ENCODE measurements at regions not wholly inside any gene's neighbourhood (a gene's known extent, or its start where the extent isn't known, plus 50 kb on each side); places are given as distances from the start of the nearest gene placed in this dataset.

- H3K9me3 ChIP-seq = no peaks in the 10 kb centered on the region
- TF ChIP-seq POLR2AphosphoS5 (IDR thresholded peaks at IDR 0.05) (no peak), CTCF (IDR thresholded peaks at IDR 0.05) (no peak), POLR2A (IDR thresholded peaks at IDR 0.05) (no peak)
- H3K27me3 ChIP-seq = no peaks in the 10 kb centered on the region
- H3K4me1 ChIP-seq = no peaks in the 10 kb centered on the region
- intact Hi-C loops (cut with DNase I; ENCODE audit: low total_unique reads) = no loop called here
- H3K4me3 ChIP-seq = no peak overlapping the region
- no peak for DNase-seq (ENCODE audit: low spot score in 2 of 2)
- no peaks in the 10 kb centered on the region for H3K36me3 ChIP-seq
- H3K27ac ChIP-seq = no peak overlapping the region
Measured at GRCh38 chr7:17617857-17618651, 319.6 kb downstream of the AHR start.

- Histone ChIP-seq H3K9me3 (no peaks in the 10 kb centered on the region), H3K36me3 (no peaks in the 10 kb centered on the region), H3K4me3 (no peak overlapping the region), H3K4me1 (no peaks in the 10 kb centered on the region), H3K27ac (no peak overlapping the region), H3K27me3 (no peaks in the 10 kb centered on the region)
- intact Hi-C loops (cut with DNase I; ENCODE audit: low total_unique reads) = no loop called here
- DNase-seq (ENCODE audit: low spot score in 2 of 2) = no peak
- TF ChIP-seq POLR2AphosphoS5 (IDR thresholded peaks at IDR 0.05) (no peak), CTCF (IDR thresholded peaks at IDR 0.05) (no peak), POLR2A (IDR thresholded peaks at IDR 0.05) (no peak)
Measured at GRCh38 chr7:17618652-17618974, 320.2 kb downstream of the AHR start.

- no peak for TF ChIP-seq POLR2A (IDR thresholded peaks at IDR 0.05)
- no peak for TF ChIP-seq CTCF (IDR thresholded peaks at IDR 0.05)
- TF ChIP-seq POLR2AphosphoS5 (IDR thresholded peaks at IDR 0.05) = no peak
- no peaks in the 10 kb centered on the region for H3K27me3 ChIP-seq
- no peak for DNase-seq (ENCODE audit: low spot score in 2 of 2)
- H3K36me3 ChIP-seq = no peaks in the 10 kb centered on the region
- no peaks in the 10 kb centered on the region for H3K9me3 ChIP-seq
- intact Hi-C loops (cut with DNase I; ENCODE audit: low total_unique reads) = no loop called here
- no peak overlapping the region for H3K4me3 ChIP-seq
- no peaks in the 10 kb centered on the region for H3K4me1 ChIP-seq
- H3K27ac ChIP-seq = no peak overlapping the region
Measured at GRCh38 chr7:17619196-17619818, 320.9 kb downstream of the AHR start.

- Histone ChIP-seq H3K27me3 (no peaks in the 10 kb centered on the region), H3K36me3 (no peaks in the 10 kb centered on the region), H3K9me3 (no peaks in the 10 kb centered on the region), H3K27ac (no peak overlapping the region), H3K4me3 (no peak overlapping the region), H3K4me1 (no peaks in the 10 kb centered on the region)
- TF ChIP-seq POLR2A (IDR thresholded peaks at IDR 0.05) (no peak), POLR2AphosphoS5 (IDR thresholded peaks at IDR 0.05) (no peak), CTCF (IDR thresholded peaks at IDR 0.05) (no peak)
- intact Hi-C loops (cut with DNase I; ENCODE audit: low total_unique reads) = no loop called here
- no peak for DNase-seq (ENCODE audit: low spot score in 2 of 2)
Measured at GRCh38 chr7:17620566-17620965, 319.7 kb downstream of the SNX13 start.

GRCh38 chr7:17622451-17622850 lies 317.8 kb downstream of the SNX13 start:
- Histone ChIP-seq H3K9me3 (no peaks in the 10 kb centered on the region), H3K27me3 (no peaks in the 10 kb centered on the region), H3K27ac (no peak overlapping the region), H3K36me3 (no peaks in the 10 kb centered on the region), H3K4me1 (no peaks in the 10 kb centered on the region), H3K4me3 (no peak overlapping the region)
- TF ChIP-seq POLR2A (IDR thresholded peaks at IDR 0.05) = no peak
- TF ChIP-seq CTCF (IDR thresholded peaks at IDR 0.05) = no peak
- TF ChIP-seq POLR2AphosphoS5 (IDR thresholded peaks at IDR 0.05) = no peak
- no peak for DNase-seq (ENCODE audit: low spot score in 2 of 2)
- intact Hi-C loops (cut with DNase I; ENCODE audit: low total_unique reads) = no loop called here

Data from breast epithelium (tissue), 4 donors.